SK-N-SH treated with all-trans-retinoic acid at 6 μM for 48 hours (cell line): ENCODE measurements at regions not wholly inside any gene's neighbourhood (a gene's known extent, or its start where the extent isn't known, plus 50 kb on each side); places are given as distances from the start of the nearest gene placed in this dataset.
"Not testable (repeated sequence)": the region's sequence is repeated elsewhere in the genome, so short reads cannot be mapped to it uniquely, and the experiment has no call there.

Experiments
- ARNTL ChIP-seq: fragments of 450-650 bp; formaldehyde crosslinking; IDR thresholded peaks from 2 replicates; pipeline ENCODE4 v1.5.0; 2020; ENCODE audit warnings: low read depth, mild to moderate bottlenecking, moderate library complexity, borderline replicate concordance
- BACH2 ChIP-seq: fragments of 250-450 bp; sonication (Bioruptor Pico); IDR thresholded peaks from 2 replicates; pipeline ENCODE4 v1.9.0; 2021; ENCODE audit warnings: mild to moderate bottlenecking, borderline replicate concordance
- CSDC2 ChIP-seq: fragments of 250-450 bp; sonication (Bioruptor Pico); IDR thresholded peaks from 2 replicates; pipeline ENCODE4 v1.5.0; 2020; ENCODE audit warnings: mild to moderate bottlenecking, moderate library complexity
- ESRRG ChIP-seq: fragments of 250-450 bp; sonication (Bioruptor Pico); IDR thresholded peaks from 2 replicates; pipeline ENCODE4 v1.6.1; 2021; ENCODE audit warnings: mild to moderate bottlenecking
- RARB ChIP-seq: fragments of 250-450 bp; sonication (Bioruptor Pico); IDR thresholded peaks from 2 replicates; pipeline ENCODE4 v1.8.0; 2021; ENCODE audit warnings: mild to moderate bottlenecking, moderate library complexity
- ZFP3 ChIP-seq: fragments of 250-450 bp; sonication (Bioruptor Pico); IDR thresholded peaks from 2 replicates; pipeline ENCODE4 v1.5.0; 2020; ENCODE audit warnings: mild to moderate bottlenecking, moderate library complexity
- ZFP30 ChIP-seq: fragments of 450-650 bp; formaldehyde crosslinking; IDR thresholded peaks from 2 replicates; pipeline ENCODE4 v1.5.0; 2022; ENCODE audit warnings: mild to moderate bottlenecking, moderate library complexity
- ZNF565 ChIP-seq: fragments of 450-650 bp; formaldehyde crosslinking; conservative IDR thresholded peaks from 2 replicates; pipeline ENCODE4 v1.5.0; 2020; ENCODE audit warnings: low read depth, mild to moderate bottlenecking, moderate library complexity
- ZNF70 ChIP-seq: fragments of 450-650 bp; formaldehyde crosslinking; IDR thresholded peaks from 2 replicates; pipeline ENCODE4 v1.5.0; 2020; ENCODE audit warnings: mild to moderate bottlenecking, moderate library complexity
- TF ChIP-seq, protein P1 (sequence below): fragments of 250-450 bp; sonication (Bioruptor Pico); IDR thresholded peaks from 2 replicates; pipeline ENCODE4 v1.5.1; 2020; ENCODE audit warnings: low read depth, mild to moderate bottlenecking, moderate library complexity
- TF ChIP-seq, protein P2 (sequence below): fragments of 250-450 bp; sonication (Bioruptor Pico); IDR thresholded peaks from 2 replicates; pipeline ENCODE4 v1.5.1; 2021; ENCODE audit warnings: mild to moderate bottlenecking, moderate library complexity
- TF ChIP-seq, protein P3 (sequence below): fragments of 250-450 bp; sonication (Bioruptor Pico); IDR thresholded peaks from 2 replicates; pipeline ENCODE4 v1.8.0; 2020; ENCODE audit warnings: mild to moderate bottlenecking, moderate library complexity, borderline replicate concordance
- TF ChIP-seq, protein P4 (sequence below): fragments of 250-450 bp; sonication (Bioruptor Pico); IDR thresholded peaks from 2 replicates; pipeline ENCODE4 v1.8.0; 2021; ENCODE audit warnings: low read depth, mild to moderate bottlenecking, moderate library complexity, borderline replicate concordance

DNA sequence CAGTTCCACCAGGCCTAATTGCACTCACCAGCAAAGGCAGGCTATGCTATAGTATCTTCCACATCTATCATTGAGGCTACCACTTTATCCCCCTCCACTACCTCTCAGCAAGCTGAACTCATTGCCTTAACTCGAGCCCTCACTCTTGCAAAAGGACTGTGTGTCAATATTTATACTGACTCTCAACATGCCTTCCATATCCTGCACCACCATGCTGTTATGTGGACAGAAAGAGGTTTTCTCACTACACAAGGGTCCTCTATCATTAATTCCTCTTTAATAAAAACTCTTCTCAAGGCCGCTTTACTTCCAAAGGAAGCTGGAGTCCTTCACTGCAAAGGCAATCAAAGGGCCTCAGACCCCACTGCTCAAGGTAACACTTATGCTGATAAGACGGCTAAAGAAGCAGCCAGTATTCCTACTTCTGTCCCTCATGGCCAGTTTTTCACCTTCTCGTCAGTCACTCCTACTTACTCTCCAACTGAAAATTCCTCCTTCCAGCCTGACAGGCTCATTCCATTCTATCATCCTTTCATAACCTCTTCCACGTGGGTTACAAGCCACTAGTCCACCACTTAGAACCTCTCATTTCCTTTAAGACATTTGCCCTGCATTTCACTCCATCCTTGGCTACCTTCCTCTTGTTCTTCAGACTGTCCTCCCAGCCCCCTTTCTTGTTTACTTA, 1110.9 kb upstream of the TMEM132C start:
- TF ChIP-seq, protein P1, sequence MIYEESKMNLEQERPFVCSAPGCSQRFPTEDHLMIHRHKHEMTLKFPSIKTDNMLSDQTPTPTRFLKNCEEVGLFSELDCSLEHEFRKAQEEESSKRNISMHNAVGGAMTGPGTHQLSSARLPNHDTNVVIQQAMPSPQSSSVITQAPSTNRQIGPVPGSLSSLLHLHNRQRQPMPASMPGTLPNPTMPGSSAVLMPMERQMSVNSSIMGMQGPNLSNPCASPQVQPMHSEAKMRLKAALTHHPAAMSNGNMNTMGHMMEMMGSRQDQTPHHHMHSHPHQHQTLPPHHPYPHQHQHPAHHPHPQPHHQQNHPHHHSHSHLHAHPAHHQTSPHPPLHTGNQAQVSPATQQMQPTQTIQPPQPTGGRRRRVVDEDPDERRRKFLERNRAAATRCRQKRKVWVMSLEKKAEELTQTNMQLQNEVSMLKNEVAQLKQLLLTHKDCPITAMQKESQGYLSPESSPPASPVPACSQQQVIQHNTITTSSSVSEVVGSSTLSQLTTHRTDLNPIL (CRISPR knock-in tag): not testable (repeated sequence)
- TF ChIP-seq, protein P2, sequence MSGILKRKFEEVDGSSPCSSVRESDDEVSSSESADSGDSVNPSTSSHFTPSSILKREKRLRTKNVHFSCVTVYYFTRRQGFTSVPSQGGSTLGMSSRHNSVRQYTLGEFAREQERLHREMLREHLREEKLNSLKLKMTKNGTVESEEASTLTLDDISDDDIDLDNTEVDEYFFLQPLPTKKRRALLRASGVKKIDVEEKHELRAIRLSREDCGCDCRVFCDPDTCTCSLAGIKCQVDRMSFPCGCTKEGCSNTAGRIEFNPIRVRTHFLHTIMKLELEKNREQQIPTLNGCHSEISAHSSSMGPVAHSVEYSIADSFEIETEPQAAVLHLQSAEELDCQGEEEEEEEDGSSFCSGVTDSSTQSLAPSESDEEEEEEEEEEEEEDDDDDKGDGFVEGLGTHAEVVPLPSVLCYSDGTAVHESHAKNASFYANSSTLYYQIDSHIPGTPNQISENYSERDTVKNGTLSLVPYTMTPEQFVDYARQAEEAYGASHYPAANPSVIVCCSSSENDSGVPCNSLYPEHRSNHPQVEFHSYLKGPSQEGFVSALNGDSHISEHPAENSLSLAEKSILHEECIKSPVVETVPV: not testable (repeated sequence)
- TF ChIP-seq ARNTL (CRISPR knock-in tag); ESRRG (CRISPR knock-in tag); ZFP3 (CRISPR knock-in tag); ZNF70 (CRISPR knock-in tag); BACH2 (CRISPR knock-in tag); CSDC2; ZFP30 (CRISPR knock-in tag); ZNF565 (CRISPR knock-in tag); RARB (CRISPR knock-in tag): not testable (repeated sequence)
- TF ChIP-seq, protein P3, sequence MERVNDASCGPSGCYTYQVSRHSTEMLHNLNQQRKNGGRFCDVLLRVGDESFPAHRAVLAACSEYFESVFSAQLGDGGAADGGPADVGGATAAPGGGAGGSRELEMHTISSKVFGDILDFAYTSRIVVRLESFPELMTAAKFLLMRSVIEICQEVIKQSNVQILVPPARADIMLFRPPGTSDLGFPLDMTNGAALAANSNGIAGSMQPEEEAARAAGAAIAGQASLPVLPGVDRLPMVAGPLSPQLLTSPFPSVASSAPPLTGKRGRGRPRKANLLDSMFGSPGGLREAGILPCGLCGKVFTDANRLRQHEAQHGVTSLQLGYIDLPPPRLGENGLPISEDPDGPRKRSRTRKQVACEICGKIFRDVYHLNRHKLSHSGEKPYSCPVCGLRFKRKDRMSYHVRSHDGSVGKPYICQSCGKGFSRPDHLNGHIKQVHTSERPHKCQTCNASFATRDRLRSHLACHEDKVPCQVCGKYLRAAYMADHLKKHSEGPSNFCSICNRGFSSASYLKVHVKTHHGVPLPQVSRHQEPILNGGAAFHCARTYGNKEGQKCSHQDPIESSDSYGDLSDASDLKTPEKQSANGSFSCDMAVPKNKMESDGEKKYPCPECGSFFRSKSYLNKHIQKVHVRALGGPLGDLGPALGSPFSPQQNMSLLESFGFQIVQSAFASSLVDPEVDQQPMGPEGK (CRISPR knock-in tag): not testable (repeated sequence)
- TF ChIP-seq, protein P4, sequence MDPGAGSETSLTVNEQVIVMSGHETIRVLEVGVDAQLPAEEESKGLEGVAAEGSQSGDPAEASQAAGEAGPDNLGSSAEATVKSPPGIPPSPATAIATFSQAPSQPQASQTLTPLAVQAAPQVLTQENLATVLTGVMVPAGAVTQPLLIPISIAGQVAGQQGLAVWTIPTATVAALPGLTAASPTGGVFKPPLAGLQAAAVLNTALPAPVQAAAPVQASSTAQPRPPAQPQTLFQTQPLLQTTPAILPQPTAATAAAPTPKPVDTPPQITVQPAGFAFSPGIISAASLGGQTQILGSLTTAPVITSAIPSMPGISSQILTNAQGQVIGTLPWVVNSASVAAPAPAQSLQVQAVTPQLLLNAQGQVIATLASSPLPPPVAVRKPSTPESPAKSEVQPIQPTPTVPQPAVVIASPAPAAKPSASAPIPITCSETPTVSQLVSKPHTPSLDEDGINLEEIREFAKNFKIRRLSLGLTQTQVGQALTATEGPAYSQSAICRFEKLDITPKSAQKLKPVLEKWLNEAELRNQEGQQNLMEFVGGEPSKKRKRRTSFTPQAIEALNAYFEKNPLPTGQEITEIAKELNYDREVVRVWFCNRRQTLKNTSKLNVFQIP (CRISPR knock-in tag): not testable (repeated sequence)
